Endodermal cell (in vitro differentiated cells): ENCODE measurements at regions not wholly inside any gene's neighbourhood (a gene's known extent, or its start where the extent isn't known, plus 50 kb on each side); places are given as distances from the start of the nearest gene placed in this dataset.

Source experiments
- DNase-seq: peaks from one replicate; pipeline ENCODE4 v3.0.0-alpha.2; 2017
- H3K27ac ChIP-seq: 2 replicates; pipeline ENCODE4 v1.5.1; 2013; ENCODE audit warnings: mild to moderate bottlenecking, low read depth, low read length, moderate library complexity
- H3K27me3 ChIP-seq: 2 replicates; pipeline ENCODE4 v1.6.1; 2013; ENCODE audit warnings: mild to moderate bottlenecking, low read length, moderate library complexity; ENCODE audit not compliant: insufficient read depth, control insufficient read depth, poor library complexity, severe bottlenecking
- H3K36me3 ChIP-seq: 2 replicates; pipeline ENCODE4 v1.7.0; 2013; ENCODE audit warnings: mild to moderate bottlenecking, low read length, moderate library complexity; ENCODE audit not compliant: control insufficient read depth, insufficient read depth
- H3K4me1 ChIP-seq: one replicate; pipeline ENCODE4 v1.7.0; 2013; ENCODE audit warnings: low read length; ENCODE audit not compliant: control insufficient read depth, insufficient read depth
- H3K4me3 ChIP-seq: 2 replicates; pipeline ENCODE4 v1.5.1; 2013; ENCODE audit warnings: mild to moderate bottlenecking, low read length, moderate library complexity
- H3K9ac ChIP-seq: 2 replicates; pipeline ENCODE4 v1.6.1; 2013; ENCODE audit warnings: mild to moderate bottlenecking, low read length, moderate library complexity; ENCODE audit not compliant: poor library complexity, severe bottlenecking; ENCODE audit errors: extremely low read depth
- H3K9me3 ChIP-seq: 2 replicates; pipeline ENCODE4 v1.6.1; 2013; ENCODE audit warnings: mild to moderate bottlenecking, low read length, moderate library complexity; ENCODE audit not compliant: control insufficient read depth
- H3K27ac Mint-ChIP-seq: 2 replicates; pipeline ENCODE4 v1.8.0; 2020; ENCODE audit warnings: mixed read lengths
- H3K27me3 Mint-ChIP-seq: 2 replicates; pipeline ENCODE4 v1.8.0; 2021; ENCODE audit warnings: mild to moderate bottlenecking, mixed read lengths; ENCODE audit not compliant: insufficient read depth
- H3K36me3 Mint-ChIP-seq: 2 replicates; pipeline ENCODE4 v1.8.0; 2020; ENCODE audit warnings: low read depth, mixed read lengths
- H3K4me1 Mint-ChIP-seq: 2 replicates; pipeline ENCODE4 v1.8.0; 2020; ENCODE audit warnings: mixed read lengths
- H3K4me3 Mint-ChIP-seq: 2 replicates; pipeline ENCODE4 v1.8.0; 2020; ENCODE audit warnings: mild to moderate bottlenecking, moderate library complexity, mixed read lengths
- H3K9me3 Mint-ChIP-seq: 2 replicates; pipeline ENCODE4 v1.8.0; 2020; ENCODE audit warnings: mild to moderate bottlenecking, mixed read lengths
- WGBS, 2 experiments: methylation state at CpG; one replicate each; pipeline versions ENCODE4 v1.1.5 to v1.1.7; 2013; ENCODE audit warnings: missing lambda C conversion rate in 2 of 2, mixed read lengths in 1 of 2; ENCODE audit not compliant: insufficient coverage in 1 of 2, insufficient read length in 1 of 2; 5-methylcytosine and 5-hydroxymethylcytosine counted together
- TF ChIP-seq, protein P1 (sequence below): fragments of 200-600 bp; sonication (generic); conservative IDR thresholded peaks from 2 replicates; pipeline ENCODE4 v1.5.0; 2021; ENCODE audit warnings: antibody characterized with exemption, mild to moderate bottlenecking

GRCh38 chr18:24885276-24885675 lies 424.8 kb downstream of the HRH4 start:
- H3K27ac Mint-ChIP-seq = no peak overlapping the region

GRCh38 chr18:24894880-24895279 lies 434.4 kb downstream of the HRH4 start:
- Mint-ChIP-seq H3K4me1 (peaks cover 22% of the 10 kb centered on the region), H3K9me3 (peaks cover 2% of the 10 kb centered on the region), H3K27ac (no peak overlapping the region), H3K4me3 (no peak overlapping the region), H3K27me3 (peaks cover 13% of the 10 kb centered on the region), H3K36me3 (no peaks in the 10 kb centered on the region)
- DNase-seq = no peak
- no peaks in the 10 kb centered on the region for H3K36me3 ChIP-seq
- no peaks in the 10 kb centered on the region for H3K4me1 ChIP-seq
- no peaks in the 10 kb centered on the region for H3K9me3 ChIP-seq
- 74% methylated on average over 2 of the region's 2 CpGs; no CpG with 5 or more reads in 1 of the 2 experiments for WGBS, 2 experiments
- H3K4me3 ChIP-seq = no peak overlapping the region
- peaks cover 2% of the 10 kb centered on the region for H3K27me3 ChIP-seq
- H3K27ac ChIP-seq = no peak overlapping the region
- H3K9ac ChIP-seq = no peak overlapping the region
- TF ChIP-seq, protein P1, sequence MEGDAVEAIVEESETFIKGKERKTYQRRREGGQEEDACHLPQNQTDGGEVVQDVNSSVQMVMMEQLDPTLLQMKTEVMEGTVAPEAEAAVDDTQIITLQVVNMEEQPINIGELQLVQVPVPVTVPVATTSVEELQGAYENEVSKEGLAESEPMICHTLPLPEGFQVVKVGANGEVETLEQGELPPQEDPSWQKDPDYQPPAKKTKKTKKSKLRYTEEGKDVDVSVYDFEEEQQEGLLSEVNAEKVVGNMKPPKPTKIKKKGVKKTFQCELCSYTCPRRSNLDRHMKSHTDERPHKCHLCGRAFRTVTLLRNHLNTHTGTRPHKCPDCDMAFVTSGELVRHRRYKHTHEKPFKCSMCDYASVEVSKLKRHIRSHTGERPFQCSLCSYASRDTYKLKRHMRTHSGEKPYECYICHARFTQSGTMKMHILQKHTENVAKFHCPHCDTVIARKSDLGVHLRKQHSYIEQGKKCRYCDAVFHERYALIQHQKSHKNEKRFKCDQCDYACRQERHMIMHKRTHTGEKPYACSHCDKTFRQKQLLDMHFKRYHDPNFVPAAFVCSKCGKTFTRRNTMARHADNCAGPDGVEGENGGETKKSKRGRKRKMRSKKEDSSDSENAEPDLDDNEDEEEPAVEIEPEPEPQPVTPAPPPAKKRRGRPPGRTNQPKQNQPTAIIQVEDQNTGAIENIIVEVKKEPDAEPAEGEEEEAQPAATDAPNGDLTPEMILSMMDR = no peak

More at GRCh38 chr18:24885276-24885675, 424.8 kb downstream of the HRH4 start:
- peaks cover 6% of the 10 kb centered on the region for H3K9me3 ChIP-seq
- peaks cover under 1% of the 10 kb centered on the region for H3K27me3 Mint-ChIP-seq
- no peaks in the 10 kb centered on the region for H3K4me1 ChIP-seq
- no peak overlapping the region for H3K27ac ChIP-seq
- H3K4me3 Mint-ChIP-seq = no peak overlapping the region
- no peak overlapping the region for H3K4me3 ChIP-seq
- TF ChIP-seq, protein P1 = no peak
- H3K27me3 ChIP-seq = peaks cover 5% of the 10 kb centered on the region
- H3K9ac ChIP-seq = no peak overlapping the region
- DNase-seq = no peak
- H3K36me3 Mint-ChIP-seq = no peaks in the 10 kb centered on the region
- WGBS, 2 experiments = 74% methylated on average over 1 of the region's 2 CpGs; no CpG with 5 or more reads in 1 of the 2 experiments
- H3K4me1 Mint-ChIP-seq = peaks cover 10% of the 10 kb centered on the region
- peaks cover 4% of the 10 kb centered on the region for H3K9me3 Mint-ChIP-seq
- no peaks in the 10 kb centered on the region for H3K36me3 ChIP-seq

DNA sequence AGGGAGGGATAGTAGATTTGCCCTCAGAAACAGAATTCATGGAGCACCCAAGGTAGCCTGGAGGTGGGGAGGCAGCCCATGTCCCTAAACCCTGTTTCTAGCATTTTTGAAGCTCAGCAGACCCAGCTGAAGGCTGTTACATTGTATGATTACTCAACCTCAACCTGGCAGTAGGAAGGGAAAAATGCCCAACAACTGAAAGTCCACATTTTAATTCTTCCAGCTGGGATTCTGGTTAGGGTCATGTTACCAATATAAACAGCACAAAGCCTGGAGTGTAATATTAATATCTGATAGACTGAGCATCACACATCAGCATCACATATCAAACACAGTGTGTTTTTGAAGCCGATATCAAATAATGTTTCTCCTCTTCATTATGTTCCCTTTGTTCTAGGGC lies 437.0 kb downstream of the HRH4 start:
- peaks cover 8% of the 10 kb centered on the region for H3K27me3 Mint-ChIP-seq
- H3K9me3 Mint-ChIP-seq = peaks cover 26% of the 10 kb centered on the region
- H3K27me3 ChIP-seq = no peaks in the 10 kb centered on the region
- H3K27ac Mint-ChIP-seq = no peak overlapping the region
- TF ChIP-seq, protein P1 = no peak
- H3K4me1 ChIP-seq = no peaks in the 10 kb centered on the region
- H3K4me1 Mint-ChIP-seq = peaks cover 22% of the 10 kb centered on the region
- peaks cover 11% of the 10 kb centered on the region for H3K9me3 ChIP-seq
- DNase-seq = no peak
- H3K4me3 ChIP-seq = no peak overlapping the region
- H3K9ac ChIP-seq = no peak overlapping the region
- no peaks in the 10 kb centered on the region for H3K36me3 ChIP-seq
- WGBS, 2 experiments = 94% methylated on average over 1 of the region's 1 CpG; no CpG with 5 or more reads in 1 of the 2 experiments
- H3K4me3 Mint-ChIP-seq = no peak overlapping the region
- peaks cover 5% of the 10 kb centered on the region for H3K36me3 Mint-ChIP-seq
- no peak overlapping the region for H3K27ac ChIP-seq
